ENCODE measurements at regions not wholly inside any gene's neighbourhood (a gene's known extent, or its start where the extent isn't known, plus 50 kb on each side); places are given as distances from the start of the nearest gene placed in this dataset.

GRCh38 chrX:784829-785228 is 154.2 kb downstream of the SHOX start:
- intact Hi-C loops (cut with micrococcal nuclease), result no loop called here
- no peak for DNase-seq
- no peak for ATAC-seq
- Histone ChIP-seq H3K9me3 (ENCODE audit: low read length) (no peaks in the 10 kb centered on the region), H3K4me1 (ENCODE audit: insufficient read depth, low read length) (no peaks in the 10 kb centered on the region), H4K20me1 (ENCODE audit: low read length) (no peaks in the 10 kb centered on the region), H3F3A (ENCODE audit: low read length, unreplicated experiment) (no peaks in the 10 kb centered on the region), H2AFZ (ENCODE audit: low read length) (no peak overlapping the region), H3K36me3 (ENCODE audit: low read depth, low read length) (no peaks in the 10 kb centered on the region), H3K4me3 (ENCODE audit: low read length) (no peak overlapping the region), H3K4me2 (ENCODE audit: low read length) (no peak overlapping the region), H3K79me2 (ENCODE audit: low read length) (no peaks in the 10 kb centered on the region), H3K27ac (ENCODE audit: low read length) (no peak overlapping the region), H3K9me2 (replicated peaks; ENCODE audit: low read length) (no peaks in the 10 kb centered on the region), H3K9ac (ENCODE audit: low read length) (no peak overlapping the region), H3K27me3 (ENCODE audit: low read length) (0 out of 2 replicates have a peak, but pooled peaks cover 7% of the 10 kb centered on the region)
- TF ChIP-seq EZH2phosphoT487 (IDR thresholded peaks at IDR 0.05; ENCODE audit: borderline replicate concordance, low read length), result no peak
- TF ChIP-seq CTCF (conservative IDR thresholded peaks at IDR 0.05; ENCODE audit: low read depth, low read length), result no peak
- no peak for TF ChIP-seq EZH2 (IDR thresholded peaks at IDR 0.05; ENCODE audit: low read length, unreplicated experiment)
- POLR2A ChIA-PET (ENCODE audit: unreplicated experiment), result no interaction called here
- CTCF ChIA-PET, result no interaction called here
- BruUV-seq (replicated peaks), result no TSS peak

GRCh38 chrX:781224-782204 is 150.9 kb downstream of the SHOX start:
- H3F3A ChIP-seq (ENCODE audit: low read length, unreplicated experiment), result no peaks in the 10 kb centered on the region
- H3K9me2 ChIP-seq (replicated peaks; ENCODE audit: low read length), result no peaks in the 10 kb centered on the region
- H3K9me3 ChIP-seq (ENCODE audit: low read length), result no peaks in the 10 kb centered on the region
- TF ChIP-seq EZH2phosphoT487 (IDR thresholded peaks at IDR 0.05; ENCODE audit: borderline replicate concordance, low read length) (no peak), EZH2 (IDR thresholded peaks at IDR 0.05; ENCODE audit: low read length, unreplicated experiment) (no peak), CTCF (conservative IDR thresholded peaks at IDR 0.05; ENCODE audit: low read depth, low read length) (no peak)
- no peaks in the 10 kb centered on the region for H3K36me3 ChIP-seq (ENCODE audit: low read depth, low read length)
- H3K79me2 ChIP-seq (ENCODE audit: low read length), result no peaks in the 10 kb centered on the region
- ChIA-PET POLR2A (ENCODE audit: unreplicated experiment) (no interaction called here), CTCF (no interaction called here)
- no peak overlapping the region for H3K4me2 ChIP-seq (ENCODE audit: low read length)
- no peak overlapping the region for H3K4me3 ChIP-seq (ENCODE audit: low read length)
- no TSS peak for BruUV-seq (replicated peaks)
- intact Hi-C loops (cut with micrococcal nuclease), result no loop called here
- H3K27ac ChIP-seq (ENCODE audit: low read length), result no peak overlapping the region
- no peak overlapping the region for H2AFZ ChIP-seq (ENCODE audit: low read length)
- H3K4me1 ChIP-seq (ENCODE audit: insufficient read depth, low read length), result no peaks in the 10 kb centered on the region
- no peaks in the 10 kb centered on the region for H4K20me1 ChIP-seq (ENCODE audit: low read length)
- no peak overlapping the region for H3K9ac ChIP-seq (ENCODE audit: low read length)
- ATAC-seq (no peak), DNase-seq (no peak)
- 0 out of 2 replicates have a peak, but pooled peaks cover 7% of the 10 kb centered on the region for H3K27me3 ChIP-seq (ENCODE audit: low read length)

Data from PC-3 (cell line).